ENCODE measurements at regions not wholly inside any gene's neighbourhood (a gene's known extent, or its start where the extent isn't known, plus 50 kb on each side); places are given as distances from the start of the nearest gene placed in this dataset.
A peak's percentile ranks its signal among the peaks of the same experiment; 100 is the strongest.

GRCh38 chr12:33586576-33586975, 147.0 kb upstream of the SYT10 start:
- Histone ChIP-seq H3K9ac (no peak overlapping the region), H3K27me3 (ENCODE audit: insufficient read depth) (no peaks in the 10 kb centered on the region), H4K20me1 (ENCODE audit: insufficient read depth) (no peaks in the 10 kb centered on the region), H3F3A (replicated peaks; ENCODE audit: insufficient read depth) (peaks cover 15% of the 10 kb centered on the region), H3K36me3 (replicated peaks in 1 of 2; ENCODE audit: control insufficient read depth in 1 of 2, insufficient read depth in 2 of 2, low read length in 1 of 2) (no peaks in the 10 kb centered on the region), H3K79me2 (ENCODE audit: insufficient read depth) (no peaks in the 10 kb centered on the region), H3K9me3 (no peaks in the 10 kb centered on the region), H3K9me2 (no peaks in the 10 kb centered on the region), H3K4me3 (ENCODE audit: low read depth in 2 of 2, low read length in 1 of 2) (no peak overlapping the region), H3K4me2 (no peak overlapping the region), H2AFZ (ENCODE audit: low read depth) (no peak overlapping the region; the same call in 1 of the 2 replicates), H3K27ac (ENCODE audit: low read depth in 2 of 2, low read length in 1 of 2) (peak overlapping the region in 1 of 2 experiments; percentile 72; a peak in 2 of 4 replicates), H3K4me1 (ENCODE audit: control insufficient read depth in 1 of 2, insufficient read depth in 2 of 2, low read depth in 1 of 2, low read length in 1 of 2) (peaks cover 0 to 10% of the 10 kb centered on the region in 2 experiments; a peak in 1 of 4 replicates)
- WGBS (ENCODE audit: low lambda C conversion rate) = 69% methylated on average over 2 of the region's 2 CpGs
- no peak for DNase-seq
- POLR2A ChIA-PET = no interaction called here
- TF ChIP-seq YY1 (IDR thresholded peaks at IDR 0.05; ENCODE audit: low read depth) = no peak
- no peak for TF ChIP-seq MAX (IDR thresholded peaks at IDR 0.05; ENCODE audit: low read depth)
- TF ChIP-seq EP300 (IDR thresholded peaks at IDR 0.05; ENCODE audit: borderline replicate concordance in 1 of 2, low read depth in 1 of 2, low read length in 1 of 2) = no peak
- TF ChIP-seq CTCF (IDR thresholded peaks at IDR 0.05) = no peak
- TF ChIP-seq IRF3 (IDR thresholded peaks at IDR 0.05; ENCODE audit: low read depth, low read length) = no peak
- TF ChIP-seq ELF1 (IDR thresholded peaks at IDR 0.05) = no peak
- no peak for TF ChIP-seq ZBTB33 (IDR thresholded peaks at IDR 0.05; ENCODE audit: borderline replicate concordance, low read depth)
- no peak for TF ChIP-seq TCF12 (IDR thresholded peaks at IDR 0.05)
- no peak for TF ChIP-seq NRF1 (IDR thresholded peaks at IDR 0.05; ENCODE audit: low read depth, low read length)
- TF ChIP-seq POLR2AphosphoS5 (IDR thresholded peaks at IDR 0.05; ENCODE audit: low read depth, low read length) = no peak
- no peak for TF ChIP-seq SMC3 (IDR thresholded peaks at IDR 0.05; ENCODE audit: low read depth, low read length)
- TF ChIP-seq MXI1 (IDR thresholded peaks at IDR 0.05; ENCODE audit: low read depth, low read length) = no peak
- TF ChIP-seq RXRA (IDR thresholded peaks at IDR 0.05; ENCODE audit: borderline replicate concordance, low read depth) = no peak
- TF ChIP-seq MEF2A (IDR thresholded peaks at IDR 0.05; ENCODE audit: borderline replicate concordance, low read depth) = no peak
- no peak for TF ChIP-seq REST (IDR thresholded peaks at IDR 0.05; ENCODE audit: low read depth, low read length)
- no peak for TF ChIP-seq TEAD4 (IDR thresholded peaks at IDR 0.05; ENCODE audit: borderline replicate concordance, insufficient read depth)
- CTCF ChIA-PET = no interaction called here
